HEK293T (cell line): ENCODE measurements at regions not wholly inside any gene's neighbourhood (a gene's known extent, or its start where the extent isn't known, plus 50 kb on each side); places are given as distances from the start of the nearest gene placed in this dataset.

Experiments
- CTCF ChIA-PET: fragments of 350-600 bp; formaldehyde crosslinking; extraction: SDS; loops from one replicate; lab custom pipeline; 2021; ENCODE audit warnings: antibody characterized with exemption, inconsistent platforms; lab: Yijun Ruan, JAX
- POLR2A ChIA-PET: fragments of 350-600 bp; formaldehyde crosslinking; extraction: SDS; loops from one replicate; lab custom pipeline; 2020; ENCODE audit warnings: antibody characterized with exemption, inconsistent platforms; lab: Yijun Ruan, JAX
- DNase-seq: peaks from one replicate; pipeline ENCODE4 v3.0.0; 2012; ENCODE audit warnings: mixed read lengths; ENCODE audit errors: extremely low spot score
- ARNT ChIP-seq: fragments of 450-650 bp; IDR thresholded peaks from 2 replicates; pipeline ENCODE4 v1.6.1; 2017; ENCODE audit warnings: mild to moderate bottlenecking
- BHLHE40 ChIP-seq: fragments of 450-650 bp; IDR thresholded peaks from 2 replicates; pipeline ENCODE4 v1.6.1; 2016; ENCODE audit warnings: mild to moderate bottlenecking, moderate library complexity, borderline replicate concordance
- CTBP1 ChIP-seq: fragments of 450-650 bp; IDR thresholded peaks from 2 replicates; pipeline ENCODE4 v1.6.1; 2016; ENCODE audit warnings: borderline replicate concordance
- ELF4 ChIP-seq: fragments of 450-650 bp; IDR thresholded peaks from 2 replicates; pipeline ENCODE4 v1.6.1; 2017; ENCODE audit warnings: antibody characterized with exemption
- FOXA1 ChIP-seq: fragments of 450-650 bp; IDR thresholded peaks from 2 replicates; pipeline ENCODE4 v1.6.1; 2016; ENCODE audit warnings: mild to moderate bottlenecking
- FOXK2 ChIP-seq: fragments of 450-650 bp; IDR thresholded peaks from 2 replicates; pipeline ENCODE4 v1.6.1; 2016; ENCODE audit warnings: mild to moderate bottlenecking
- FOXM1 ChIP-seq: fragments of 450-650 bp; IDR thresholded peaks from 2 replicates; pipeline ENCODE4 v1.6.1; 2017; ENCODE audit warnings: mild to moderate bottlenecking, borderline replicate concordance
- HDGF ChIP-seq: fragments of 450-650 bp; IDR thresholded peaks from 2 replicates; pipeline ENCODE4 v1.6.1; 2017; ENCODE audit warnings: antibody characterized with exemption, borderline replicate concordance
- L3MBTL2 ChIP-seq: fragments of 450-650 bp; conservative IDR thresholded peaks from 2 replicates; pipeline ENCODE4 v1.6.1; 2016; ENCODE audit warnings: mild to moderate bottlenecking
- LEF1 ChIP-seq: fragments of 450-650 bp; IDR thresholded peaks from 2 replicates; pipeline ENCODE4 v1.6.1; 2017; ENCODE audit warnings: mild to moderate bottlenecking, borderline replicate concordance
- NFRKB ChIP-seq: fragments of 450-650 bp; IDR thresholded peaks from 2 replicates; pipeline ENCODE4 v1.6.1; 2016; ENCODE audit warnings: mild to moderate bottlenecking, moderate library complexity
- PKNOX1 ChIP-seq: fragments of 450-650 bp; IDR thresholded peaks from 2 replicates; pipeline ENCODE4 v1.6.1; 2016
- SP1 ChIP-seq: fragments of 450-650 bp; IDR thresholded peaks from 2 replicates; pipeline ENCODE4 v1.6.1; 2017
- SUZ12 ChIP-seq: fragments of 450-650 bp; IDR thresholded peaks from 2 replicates; pipeline ENCODE4 v1.6.1; 2016; ENCODE audit warnings: mild to moderate bottlenecking
- TARDBP ChIP-seq: fragments of 450-650 bp; IDR thresholded peaks from 2 replicates; pipeline ENCODE4 v1.6.1; 2016
- ZNF384 ChIP-seq: fragments of 450-650 bp; IDR thresholded peaks from 2 replicates; pipeline ENCODE4 v1.6.1; 2016

DNA sequence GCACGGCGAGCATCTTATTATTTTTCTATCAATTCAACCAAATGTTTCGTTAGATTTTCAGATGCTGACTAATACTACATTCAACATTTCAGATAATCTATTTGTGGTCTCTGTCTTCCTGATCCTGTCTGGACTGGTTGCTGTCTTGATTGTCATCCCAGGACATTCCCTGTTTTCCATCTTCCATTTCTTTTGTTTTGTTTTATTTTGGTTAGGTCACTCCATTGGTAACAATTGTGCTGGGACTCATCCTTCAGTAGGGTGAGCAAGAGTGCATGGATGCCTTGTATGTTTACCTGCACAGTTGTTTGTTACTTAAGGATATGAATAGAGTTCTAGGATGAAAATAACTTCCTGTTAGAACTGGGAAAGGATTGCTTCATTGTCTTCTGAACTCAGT is 55.9 kb upstream of the ACYP2 start:
- POLR2A ChIA-PET = no interaction called here
- no peak for DNase-seq
- no peak for TF ChIP-seq NFRKB
- no peak for TF ChIP-seq ELF4
- no peak for TF ChIP-seq ARNT
- TF ChIP-seq SP1 = no peak
- no peak for TF ChIP-seq SUZ12
- TF ChIP-seq TARDBP = no peak
- TF ChIP-seq CTBP1 = no peak
- no peak for TF ChIP-seq PKNOX1
- no peak for TF ChIP-seq L3MBTL2
- no peak for TF ChIP-seq BHLHE40
- TF ChIP-seq FOXA1 = no peak
- TF ChIP-seq ZNF384 = no peak
- no peak for TF ChIP-seq FOXK2
- no peak for TF ChIP-seq FOXM1
- TF ChIP-seq HDGF = no peak
- no peak for TF ChIP-seq LEF1
- CTCF ChIA-PET = no interaction called here

DNA sequence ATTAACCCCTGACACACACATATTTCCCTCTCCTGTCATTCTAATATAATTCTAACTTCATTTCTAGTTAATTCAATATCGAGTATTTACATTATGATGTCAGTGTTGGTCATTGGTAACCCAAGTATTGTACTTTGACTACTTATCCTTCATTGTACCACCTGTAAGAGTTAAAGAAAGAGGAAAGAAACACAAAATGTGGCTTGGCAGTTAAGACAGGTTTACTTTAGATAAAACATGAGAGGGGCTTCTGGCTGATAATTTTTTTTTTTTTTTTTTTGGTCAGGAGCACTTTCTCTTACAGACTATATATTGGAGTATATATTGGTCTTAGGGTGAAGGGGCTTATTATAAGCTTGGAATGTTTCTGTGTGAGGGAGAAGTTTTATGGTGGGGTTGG is 57.0 kb upstream of the ACYP2 start:
- POLR2A ChIA-PET = no interaction called here
- TF ChIP-seq FOXA1 (no peak), FOXK2 (no peak), L3MBTL2 (no peak), FOXM1 (no peak), PKNOX1 (no peak), SP1 (no peak), LEF1 (no peak), ARNT (no peak), NFRKB (no peak), ELF4 (no peak), SUZ12 (no peak), BHLHE40 (no peak), TARDBP (no peak), HDGF (no peak), CTBP1 (no peak), ZNF384 (no peak)
- DNase-seq = no peak
- CTCF ChIA-PET = no interaction called here

- POLR2A ChIA-PET = no interaction called here
- TF ChIP-seq ELF4 = no peak
- no peak for TF ChIP-seq L3MBTL2
- no peak for TF ChIP-seq SP1
- TF ChIP-seq HDGF = no peak
- no peak for TF ChIP-seq FOXK2
- DNase-seq = no peak
- CTCF ChIA-PET = no interaction called here
Measured at GRCh38 chr2:54054774-54055173, 60.6 kb upstream of the ACYP2 start.

DNA sequence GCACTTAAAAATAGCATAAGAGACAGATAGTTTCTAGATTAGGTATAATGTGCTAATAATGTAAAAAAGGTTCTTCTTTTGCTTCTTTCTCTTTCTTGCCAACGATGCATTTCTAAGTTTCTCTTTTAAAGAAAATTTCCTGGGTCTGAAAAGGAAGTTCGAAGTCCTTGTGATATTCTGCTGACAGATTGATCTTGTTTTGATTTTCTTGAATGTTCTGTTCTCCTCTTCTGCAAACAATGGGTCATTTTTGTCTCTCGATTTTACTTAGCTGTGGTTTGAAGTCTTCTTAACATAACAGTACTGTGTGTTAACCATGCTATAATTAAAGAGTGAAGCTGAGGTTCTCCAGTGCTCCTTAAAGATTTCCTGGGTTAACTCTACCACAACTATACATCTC is 61.1 kb upstream of the ACYP2 start:
- ChIA-PET CTCF (no interaction called here), POLR2A (no interaction called here)
- DNase-seq = no peak
- TF ChIP-seq LEF1 = no peak
- TF ChIP-seq SP1 = no peak
- no peak for TF ChIP-seq PKNOX1
- no peak for TF ChIP-seq ELF4
- no peak for TF ChIP-seq HDGF
- no peak for TF ChIP-seq ARNT
- TF ChIP-seq L3MBTL2 = no peak
- no peak for TF ChIP-seq BHLHE40
- TF ChIP-seq FOXA1 = no peak
- no peak for TF ChIP-seq ZNF384
- no peak for TF ChIP-seq NFRKB
- TF ChIP-seq FOXK2 = no peak
- TF ChIP-seq SUZ12 = no peak
- no peak for TF ChIP-seq TARDBP
- TF ChIP-seq FOXM1 = no peak
- no peak for TF ChIP-seq CTBP1

DNA sequence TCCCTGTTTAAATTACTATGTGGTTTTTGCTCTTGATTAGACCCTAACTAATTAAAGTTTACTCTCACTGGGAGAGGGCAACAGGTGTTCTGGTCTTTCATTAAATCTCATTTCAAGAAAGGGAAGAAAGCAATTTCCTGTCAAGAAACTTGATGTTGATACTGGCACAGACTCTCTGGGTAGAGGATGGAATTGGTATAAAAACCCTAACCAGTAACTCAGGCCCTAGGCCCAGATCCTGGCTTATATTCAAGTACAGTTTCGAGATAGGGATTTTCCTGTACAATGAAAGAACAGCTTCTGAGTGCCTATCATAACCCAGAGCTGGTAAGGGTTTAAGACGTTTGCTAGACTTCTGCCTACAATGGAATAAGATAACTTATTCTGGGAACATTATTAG is 61.6 kb upstream of the ACYP2 start:
- ChIA-PET CTCF (no interaction called here), POLR2A (no interaction called here)
- DNase-seq = no peak
- TF ChIP-seq SUZ12 = no peak
- TF ChIP-seq BHLHE40 = no peak
- no peak for TF ChIP-seq NFRKB
- TF ChIP-seq CTBP1 = no peak
- TF ChIP-seq L3MBTL2 = no peak
- no peak for TF ChIP-seq HDGF
- TF ChIP-seq FOXM1 = no peak
- TF ChIP-seq TARDBP = no peak
- TF ChIP-seq FOXK2 = no peak
- TF ChIP-seq ZNF384 = no peak
- TF ChIP-seq ELF4 = no peak
- TF ChIP-seq ARNT = no peak
- no peak for TF ChIP-seq PKNOX1
- no peak for TF ChIP-seq LEF1
- TF ChIP-seq SP1 = no peak
- TF ChIP-seq FOXA1 = no peak
